Effector CD4-positive, alpha-beta T cell (primary cell): ENCODE measurements at regions not wholly inside any gene's neighbourhood (a gene's known extent, or its start where the extent isn't known, plus 50 kb on each side); places are given as distances from the start of the nearest gene placed in this dataset.
"Not testable (repeated sequence)": the region's sequence is repeated elsewhere in the genome, so short reads cannot be mapped to it uniquely, and the experiment has no call there.

Source experiments
- DNase-seq: peaks from one replicate; pipeline ENCODE4 v3.0.0-alpha.2; 2020

- no peak for DNase-seq
These were observed 198.7 kb upstream of the ADAMTS3 start for GRCh38 chr4:72767618-72768302.

GRCh38 chr4:72765788-72766187 is 196.8 kb upstream of the ADAMTS3 start:
- DNase-seq, result not testable (repeated sequence)

GRCh38 chr4:72761368-72762038 is 192.5 kb upstream of the ADAMTS3 start:
- DNase-seq, result no peak

GRCh38 chr4:72753414-72753813 is 184.4 kb upstream of the ADAMTS3 start:
- not testable (repeated sequence) for DNase-seq

- no peak for DNase-seq
These were observed 175.2 kb upstream of the ADAMTS3 start for GRCh38 chr4:72744103-72744725.

- no peak for DNase-seq
These were observed 174.1 kb upstream of the ADAMTS3 start for GRCh38 chr4:72743078-72743477.

- DNase-seq, result no peak
These were observed 146.3 kb upstream of the ADAMTS3 start for GRCh38 chr4:72715299-72715698.

- no peak for DNase-seq
These were observed 145.7 kb upstream of the ADAMTS3 start for GRCh38 chr4:72714482-72715279.

- no peak for DNase-seq
These were observed 144.0 kb upstream of the ADAMTS3 start for GRCh38 chr4:72712997-72713396.

- no peak for DNase-seq
These were observed 140.5 kb upstream of the ADAMTS3 start for GRCh38 chr4:72709475-72709874.

- DNase-seq, result no peak
These were observed 137.7 kb upstream of the ADAMTS3 start for GRCh38 chr4:72706684-72707083.

GRCh38 chr4:72704925-72705640 is 136.1 kb upstream of the ADAMTS3 start:
- not testable (repeated sequence) for DNase-seq

GRCh38 chr4:72702948-72703347 is 133.9 kb upstream of the ADAMTS3 start:
- no peak for DNase-seq

- peak; percentile 3 for DNase-seq
These were observed 133.2 kb upstream of the ADAMTS3 start for GRCh38 chr4:72701987-72702819.

- DNase-seq, result no peak
These were observed 121.8 kb upstream of the ADAMTS3 start for GRCh38 chr4:72690771-72691170.

- DNase-seq, result no peak
These were observed 120.9 kb upstream of the ADAMTS3 start for GRCh38 chr4:72689923-72690322.

GRCh38 chr4:72686390-72686789 is 117.4 kb upstream of the ADAMTS3 start:
- not testable (repeated sequence) for DNase-seq

GRCh38 chr4:72679666-72680065 is 110.6 kb upstream of the ADAMTS3 start:
- no peak for DNase-seq

GRCh38 chr4:72677886-72678285 is 108.9 kb upstream of the ADAMTS3 start:
- no peak for DNase-seq

GRCh38 chr4:72677265-72677664 is 108.2 kb upstream of the ADAMTS3 start:
- DNase-seq, result no peak

GRCh38 chr4:72671980-72672379 is 103.0 kb upstream of the ADAMTS3 start:
- DNase-seq, result no peak

- DNase-seq, result no peak
These were observed 101.5 kb upstream of the ADAMTS3 start for GRCh38 chr4:72670521-72670920.
